Stimulated activated CD8-positive, alpha-beta memory T cell treated with anti-CD3 and anti-CD28 coated beads, Interleukin-7, amount 100 ng/mL, for 4 hours (primary cell): ENCODE measurements at regions not wholly inside any gene's neighbourhood (a gene's known extent, or its start where the extent isn't known, plus 50 kb on each side); places are given as distances from the start of the nearest gene placed in this dataset.
"Not testable (repeated sequence)": the region's sequence is repeated elsewhere in the genome, so short reads cannot be mapped to it uniquely, and the experiment has no call there.

Experiments used
- DNase-seq, 2 donors: peaks; one replicate each; pipeline ENCODE4 v3.0.0-alpha.2; 2020; ENCODE audit warnings: low read depth in 2 of 2

DNA sequence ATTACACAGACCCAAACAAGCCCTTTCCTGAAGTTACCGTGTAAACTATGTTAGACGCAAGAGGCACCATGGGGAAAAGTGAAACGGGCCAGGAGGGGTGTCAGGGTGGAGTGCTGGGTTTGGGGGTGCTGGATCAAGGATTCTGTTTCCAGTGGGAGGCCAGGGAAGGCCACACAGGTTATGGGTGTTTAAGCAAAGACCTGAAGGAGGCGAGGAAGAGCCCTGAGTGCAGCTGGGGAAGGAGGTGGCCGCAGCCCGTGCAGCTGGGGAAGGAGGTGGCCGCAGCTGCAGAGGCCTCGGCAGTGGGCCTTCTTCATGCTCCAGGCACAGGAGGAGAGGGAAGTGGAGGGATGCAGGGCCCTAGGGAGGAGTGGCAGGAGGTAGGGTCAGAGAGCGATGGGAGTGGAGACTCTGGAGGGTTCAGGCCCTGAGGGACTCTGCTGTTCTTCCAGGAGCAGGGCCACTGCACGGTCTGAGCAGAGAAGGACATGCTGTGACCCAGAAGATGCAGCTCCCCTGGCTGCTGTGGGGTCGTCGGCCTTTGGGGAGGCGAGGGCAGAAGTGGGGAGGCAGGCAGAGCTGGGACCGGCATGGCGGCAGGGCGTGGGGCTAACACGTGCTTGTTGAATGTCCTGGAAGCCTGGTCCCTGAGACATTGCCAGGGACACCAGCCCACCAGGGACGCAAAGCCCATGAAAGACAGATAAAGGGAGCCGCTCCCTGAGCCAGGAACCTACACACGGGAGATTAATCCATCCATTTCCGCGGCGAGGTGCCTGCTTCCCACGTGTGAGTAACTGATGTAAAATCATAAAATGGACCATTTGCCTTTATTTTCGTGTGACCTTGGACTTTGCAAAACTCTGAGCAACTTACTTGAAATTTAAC, 1049.1 kb downstream of the BRD1 start:
- no peak for DNase-seq

DNA sequence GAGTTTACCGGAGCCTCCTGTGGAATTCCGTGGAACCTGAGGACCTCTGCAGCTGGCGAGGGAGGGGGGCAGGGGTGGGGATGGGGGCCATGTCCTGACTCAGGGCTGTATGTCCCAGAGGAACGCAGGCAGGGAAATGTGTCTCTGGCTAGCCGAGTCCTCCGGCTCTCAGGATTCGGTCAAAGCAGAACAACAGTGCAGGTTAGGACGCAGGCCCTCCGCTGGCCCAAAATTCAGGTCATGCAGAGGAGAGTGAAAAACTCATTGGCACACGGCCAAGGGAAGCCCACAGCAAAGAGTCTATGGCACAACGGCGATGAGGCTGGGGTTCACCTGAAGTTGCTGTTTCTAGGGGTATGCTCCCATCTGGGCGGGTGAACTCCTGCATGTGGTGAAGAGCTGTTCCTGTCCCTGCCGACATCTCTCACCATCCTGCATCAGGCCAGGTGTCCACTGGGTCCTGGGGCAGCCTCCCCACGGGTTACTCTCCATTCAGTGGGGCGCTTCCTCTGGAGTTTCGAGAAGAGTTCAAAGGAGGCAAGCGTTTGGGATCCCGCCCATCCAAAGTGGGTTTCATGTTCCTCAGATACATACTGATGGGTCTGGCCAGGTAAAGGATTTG, 1055.3 kb downstream of the BRD1 start:
- DNase-seq = no peak

DNA sequence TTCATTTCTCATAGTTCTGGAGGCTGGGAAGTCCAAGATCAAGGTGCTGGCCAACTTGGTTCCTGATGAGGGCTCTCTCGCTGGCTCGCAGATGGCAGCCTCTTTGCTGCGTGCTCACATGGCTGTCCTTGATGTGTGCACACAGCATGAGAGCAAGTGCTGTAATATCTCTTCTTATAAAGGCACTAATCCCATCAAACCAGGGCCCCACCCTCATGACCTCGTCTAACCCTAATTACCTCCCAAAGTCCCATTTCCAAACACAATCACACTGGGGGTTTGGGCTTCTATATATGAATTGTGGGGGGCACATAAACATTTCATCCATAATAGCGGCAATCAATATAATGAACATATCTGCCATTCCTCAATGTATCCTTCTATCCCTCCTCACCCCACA, 1062.1 kb downstream of the BRD1 start:
- no peak for DNase-seq

DNA sequence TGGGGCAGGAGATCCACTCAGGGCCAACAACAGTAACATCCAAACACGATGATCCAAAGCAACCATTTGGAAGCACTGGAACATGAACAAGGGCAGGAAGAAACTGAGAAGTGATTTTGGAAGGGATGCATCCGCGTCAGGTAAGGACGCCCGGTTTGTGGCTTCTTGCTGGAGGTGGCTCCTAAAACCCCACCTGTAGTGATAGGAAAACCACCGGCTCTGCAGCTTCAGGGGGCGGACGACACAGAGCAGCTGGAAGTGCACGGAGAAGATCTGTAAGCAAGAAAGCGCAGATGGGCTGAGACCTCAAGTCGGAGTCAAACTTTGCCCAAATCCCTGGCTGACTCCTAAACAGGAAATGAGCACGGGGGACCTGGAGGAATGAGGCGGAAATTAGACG, 1066.1 kb downstream of the BRD1 start:
- no peak for DNase-seq

DNA sequence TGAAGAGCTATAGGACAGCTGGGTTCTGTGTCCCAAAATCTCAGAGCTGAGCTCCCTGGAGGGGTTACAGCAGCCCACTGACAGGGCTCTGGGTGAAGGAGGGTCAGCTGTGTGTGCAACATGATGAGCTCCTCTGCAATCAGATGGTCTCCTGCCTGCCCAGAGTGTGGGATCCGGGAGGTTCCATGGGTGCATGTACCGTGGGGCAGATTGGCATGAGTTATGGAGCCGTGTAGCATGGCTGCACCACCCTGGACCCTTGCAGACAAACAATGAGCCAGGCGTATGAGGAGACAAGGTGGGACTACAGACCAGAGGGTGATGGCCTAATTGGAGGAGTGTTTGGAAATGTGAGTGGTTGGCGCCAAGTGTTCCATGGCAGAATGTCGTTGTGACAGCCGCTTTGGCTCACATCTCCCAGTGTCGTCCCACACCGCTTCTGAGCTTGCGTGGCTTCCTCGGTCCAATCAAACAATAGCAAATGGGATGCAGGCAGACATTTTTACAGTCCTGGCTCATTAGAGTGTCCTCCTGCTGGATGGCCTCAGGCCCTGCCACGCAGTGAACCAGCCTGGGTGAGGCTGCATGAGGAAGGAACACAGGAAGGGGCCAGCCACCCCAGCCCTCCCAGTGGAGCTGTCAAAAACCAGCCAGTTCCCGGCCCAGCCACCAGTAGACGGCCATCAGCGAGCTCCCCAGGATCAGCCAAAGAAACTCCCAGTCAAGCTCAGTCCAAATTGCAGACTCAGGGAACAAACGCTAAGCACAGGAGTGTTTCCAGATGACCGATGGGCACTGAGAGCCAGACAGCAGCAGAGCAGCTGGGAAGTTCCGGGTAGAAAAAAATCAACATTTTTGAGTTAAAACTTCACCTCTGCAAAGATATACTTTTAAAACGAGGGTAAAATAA, 1066.9 kb downstream of the BRD1 start:
- DNase-seq = no peak

DNA sequence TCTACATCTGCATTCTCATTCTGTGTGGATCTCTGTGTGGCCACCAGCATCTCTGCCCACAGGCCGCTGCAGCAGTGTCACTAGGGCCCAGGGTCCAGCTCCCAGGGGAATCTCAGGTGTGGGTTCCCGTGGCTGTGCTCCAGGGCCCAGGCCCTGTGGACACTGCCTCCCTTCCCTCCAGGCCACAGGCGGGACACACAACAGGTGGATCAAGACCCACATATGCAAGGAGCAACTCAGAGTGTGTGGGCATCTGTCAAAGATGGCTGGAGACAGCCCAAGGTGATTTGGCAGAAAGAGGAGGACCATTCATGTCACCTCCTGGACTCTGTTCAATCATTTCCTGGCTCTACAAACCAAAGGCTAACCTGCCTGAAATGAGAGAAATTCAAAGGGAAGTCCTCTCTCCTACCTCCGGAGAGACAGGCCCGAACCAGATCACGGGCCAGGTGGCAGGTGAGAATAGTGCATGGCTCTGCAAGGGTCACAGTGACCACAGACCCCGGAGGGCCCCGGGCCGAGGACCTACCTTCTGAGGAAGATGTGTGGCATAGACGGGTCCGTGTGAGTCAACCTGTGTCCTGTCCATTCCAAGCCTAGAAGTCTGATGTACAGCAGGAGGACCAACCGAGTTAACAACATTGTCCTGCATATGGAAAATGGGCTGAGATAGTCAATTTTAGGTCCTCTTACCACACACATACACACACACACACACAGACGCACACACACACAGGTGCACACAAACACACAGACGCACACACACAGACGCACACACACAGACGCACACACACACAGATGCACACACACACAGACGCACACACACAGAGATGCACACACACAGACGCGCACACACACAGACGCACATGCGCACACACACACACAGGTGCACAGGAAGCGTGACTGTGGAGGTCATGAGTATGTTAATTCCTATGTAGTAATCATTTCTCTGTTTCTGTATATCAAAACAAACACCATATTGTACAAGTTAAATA, 1068.5 kb downstream of the BRD1 start:
- no peak for DNase-seq

DNA sequence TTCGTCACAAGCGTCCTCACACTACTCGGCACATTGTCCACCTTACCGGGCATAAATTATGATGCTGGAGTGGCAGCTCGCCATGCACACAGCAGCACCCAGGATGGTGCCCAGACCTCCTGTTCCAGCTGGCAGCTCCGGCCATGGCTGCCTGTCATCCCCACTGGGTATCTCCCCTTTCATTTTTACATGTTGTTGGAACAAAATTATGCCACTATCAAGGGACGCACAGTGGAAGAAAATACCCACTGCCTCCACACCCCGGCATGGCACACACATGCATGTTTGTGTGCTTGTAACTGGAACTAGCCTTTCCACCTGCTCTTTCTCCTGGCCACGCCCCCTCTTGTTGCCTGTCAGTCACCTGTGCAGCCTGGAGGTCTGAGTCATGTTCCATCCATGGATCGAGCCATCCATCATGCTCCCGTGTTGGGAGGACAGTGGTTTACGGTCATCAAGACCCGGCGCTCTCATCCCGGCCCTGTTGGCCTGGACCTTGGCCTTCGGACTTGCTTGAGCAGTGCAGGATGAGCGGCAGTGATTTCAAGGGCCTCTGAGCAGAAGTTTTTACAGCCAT, 1069.6 kb downstream of the BRD1 start:
- DNase-seq = no peak

DNA sequence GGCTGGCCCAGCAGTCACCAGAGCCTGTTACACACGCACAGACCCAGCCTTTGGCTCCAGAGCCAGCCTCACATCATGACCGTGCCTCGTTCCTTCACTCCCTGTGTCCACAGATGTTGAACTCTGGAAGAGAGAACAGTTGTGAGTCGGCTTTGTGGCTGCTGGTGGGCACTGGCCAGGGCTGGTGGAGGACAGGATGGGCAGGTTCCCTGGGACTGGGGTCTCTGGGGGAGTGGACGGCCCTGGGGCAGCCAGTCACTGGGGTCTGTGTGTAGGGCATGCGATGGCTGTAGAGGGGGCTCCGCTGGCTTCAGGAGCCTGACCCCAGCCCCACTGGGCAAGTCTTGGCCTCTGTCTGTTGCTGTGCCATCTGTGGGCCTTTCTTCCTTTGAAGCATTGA, 1070.1 kb downstream of the BRD1 start:
- no peak for DNase-seq

DNA sequence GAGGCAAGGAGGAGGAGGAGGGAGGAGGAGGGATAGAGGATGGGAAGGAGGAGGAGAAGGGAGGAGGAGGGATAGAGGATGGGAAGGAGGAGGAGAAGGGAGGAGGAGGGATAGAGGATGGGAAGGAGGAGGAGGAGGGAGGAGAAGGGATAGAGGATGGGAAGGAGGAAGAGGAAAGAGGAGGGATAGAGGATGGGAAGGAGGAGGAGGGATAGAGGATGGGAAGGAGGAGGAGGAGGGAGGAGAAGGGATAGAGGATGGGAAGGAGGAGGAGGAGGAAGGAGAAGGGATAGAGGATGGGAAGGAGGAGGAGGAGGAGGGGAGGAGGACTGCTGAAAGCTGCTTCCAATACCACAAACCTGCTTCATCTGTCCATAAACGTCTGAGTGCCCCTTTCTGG, 1070.5 kb downstream of the BRD1 start:
- DNase-seq = not testable (repeated sequence)

DNA sequence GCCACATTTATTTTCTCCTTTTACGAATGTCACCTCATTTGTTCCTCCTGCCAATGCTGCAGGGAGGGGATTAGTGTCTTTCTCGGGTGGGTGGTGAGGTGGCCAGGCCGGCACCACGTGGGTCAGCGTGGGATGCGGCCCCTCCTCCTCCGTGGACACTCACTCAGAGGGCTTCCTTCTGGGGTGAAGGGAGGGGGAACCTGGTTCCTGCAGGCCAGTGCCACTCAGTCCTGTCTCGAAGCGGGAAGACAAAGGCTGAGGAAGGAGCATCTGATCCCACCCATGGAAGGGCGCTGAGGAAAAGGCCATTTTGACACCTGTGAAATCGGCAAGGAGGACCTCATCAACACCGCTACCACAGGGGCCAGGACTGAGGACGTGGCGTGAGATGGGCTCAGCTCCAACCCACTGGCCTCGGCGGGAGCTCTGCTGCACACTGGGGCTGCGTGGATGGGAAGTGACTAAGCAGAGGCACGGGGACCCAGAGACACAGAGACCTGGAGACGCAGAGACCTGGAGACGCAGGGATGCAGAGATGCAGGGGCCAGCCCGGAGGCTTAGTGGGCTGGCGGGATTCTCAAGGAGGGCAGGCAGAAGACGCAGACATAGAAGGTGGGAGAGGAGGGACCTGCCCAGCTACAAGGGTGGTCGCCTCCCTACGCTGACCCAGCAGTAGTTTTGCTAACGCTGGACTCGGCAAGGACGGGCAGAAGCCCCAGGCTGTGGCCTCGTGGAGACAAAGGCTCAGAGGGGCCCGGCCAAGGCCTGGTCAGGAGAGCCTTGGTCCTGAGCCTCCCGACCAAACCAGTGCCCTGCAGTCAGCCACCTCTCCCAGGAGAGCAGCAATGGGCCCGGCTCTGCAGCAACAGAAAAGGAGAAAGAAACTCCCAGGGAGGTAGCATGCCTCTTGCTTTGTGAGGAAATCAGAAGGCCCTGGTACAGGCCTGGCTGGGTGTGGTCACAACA, 1071.2 kb downstream of the BRD1 start:
- DNase-seq = no peak

DNA sequence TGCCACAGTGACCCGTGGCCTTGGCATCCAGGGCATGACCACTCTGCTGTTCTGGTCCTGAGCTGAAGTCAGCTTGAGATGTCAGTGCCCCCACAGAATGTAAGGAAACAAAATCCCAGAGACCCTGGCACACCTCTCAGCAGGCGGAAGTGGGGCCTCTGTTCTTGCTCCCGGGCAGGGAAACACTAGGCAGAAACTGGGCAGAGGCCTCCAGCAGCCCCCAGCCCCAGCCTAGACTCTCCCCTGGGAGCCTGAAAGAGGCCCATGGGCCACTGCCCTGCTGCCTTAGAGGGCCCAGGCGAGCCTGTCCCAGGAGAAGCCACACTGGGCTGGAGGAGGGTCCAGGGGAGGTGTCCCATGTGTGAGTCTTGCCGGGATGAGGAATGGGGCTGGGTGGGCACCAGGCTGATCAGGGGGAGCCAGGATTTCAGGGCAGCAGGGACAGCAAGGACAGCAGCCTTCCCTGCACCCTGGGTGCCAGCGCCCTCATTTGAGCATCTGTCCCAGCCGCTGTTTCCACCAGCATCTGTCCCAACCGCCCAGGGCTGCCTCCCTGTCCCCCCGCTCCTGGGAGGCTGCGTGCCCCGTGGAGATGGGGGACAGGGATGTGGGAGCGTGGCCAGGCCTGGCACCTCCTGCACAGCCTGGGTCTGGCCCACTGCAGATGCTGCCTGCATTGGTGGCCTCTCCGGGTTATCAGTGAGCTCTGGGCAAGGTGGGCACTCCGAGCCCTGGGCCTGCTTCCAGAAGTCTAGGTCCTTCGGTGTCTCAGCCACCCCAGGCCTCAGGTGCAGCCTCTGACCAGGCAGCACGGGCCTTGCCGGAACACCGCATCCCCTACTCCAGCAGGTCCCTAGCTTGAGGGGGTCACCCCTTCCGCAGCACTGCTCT, 1072.4 kb downstream of the BRD1 start:
- no peak for DNase-seq

DNA sequence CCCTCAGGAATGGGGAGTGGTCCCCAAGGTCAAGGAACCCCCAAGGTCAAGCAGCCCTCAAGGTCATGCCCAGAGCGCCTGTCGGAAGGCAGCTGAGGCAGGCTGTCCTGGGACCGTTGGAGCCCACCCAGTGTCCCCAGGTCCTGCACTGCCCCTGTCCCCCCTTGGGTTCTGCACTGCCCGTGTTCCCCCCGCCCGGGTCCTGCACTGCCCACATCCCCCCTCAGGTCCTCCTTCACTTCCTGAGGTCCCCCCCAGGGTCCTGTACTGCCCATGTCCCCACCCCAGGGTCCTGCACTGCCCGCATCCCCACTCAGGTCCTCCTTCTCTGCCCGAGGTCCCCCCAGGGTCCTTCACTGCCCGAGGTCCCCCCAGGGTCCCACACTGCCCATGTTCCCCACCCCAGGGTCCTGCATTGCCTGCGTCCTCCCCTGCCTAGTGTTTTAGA, 1073.0 kb downstream of the BRD1 start:
- DNase-seq = no peak

DNA sequence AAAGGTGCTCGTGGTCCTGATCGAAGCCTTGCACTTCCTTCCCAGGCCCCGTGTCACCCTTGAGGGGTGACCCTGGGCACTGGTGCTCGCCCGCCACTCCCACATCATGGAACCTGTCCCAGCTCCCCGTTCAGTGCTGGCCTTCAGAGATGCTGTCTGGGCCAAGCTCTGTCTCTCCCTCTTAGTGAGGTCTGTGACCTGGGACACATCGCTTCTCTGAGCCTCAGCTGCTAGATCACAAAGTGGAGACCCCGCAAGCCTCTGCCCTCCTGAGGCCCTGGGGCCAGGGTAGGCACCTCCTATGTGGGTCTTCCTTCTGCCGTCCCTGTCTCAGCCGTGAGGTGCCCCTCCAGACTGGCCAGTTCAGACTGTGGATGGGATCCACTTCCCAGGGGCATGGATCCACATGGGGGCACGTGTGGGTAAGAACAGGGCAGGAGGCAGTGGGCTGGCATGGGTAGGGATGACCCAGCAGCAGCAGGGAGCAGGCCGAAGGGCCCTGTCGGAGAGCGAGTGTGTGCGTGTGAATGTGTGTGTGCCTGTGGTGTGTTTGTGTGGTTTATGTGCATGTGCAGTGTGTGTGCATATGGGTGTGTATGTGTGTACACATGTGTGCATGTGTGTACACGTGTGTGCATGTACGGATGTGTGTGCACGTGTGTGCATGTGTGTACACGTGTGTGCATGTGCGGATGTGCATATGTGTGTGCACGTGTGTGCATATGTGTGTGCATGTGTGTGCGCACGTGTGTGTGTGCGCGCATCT, 1073.7 kb downstream of the BRD1 start:
- no peak for DNase-seq

DNA sequence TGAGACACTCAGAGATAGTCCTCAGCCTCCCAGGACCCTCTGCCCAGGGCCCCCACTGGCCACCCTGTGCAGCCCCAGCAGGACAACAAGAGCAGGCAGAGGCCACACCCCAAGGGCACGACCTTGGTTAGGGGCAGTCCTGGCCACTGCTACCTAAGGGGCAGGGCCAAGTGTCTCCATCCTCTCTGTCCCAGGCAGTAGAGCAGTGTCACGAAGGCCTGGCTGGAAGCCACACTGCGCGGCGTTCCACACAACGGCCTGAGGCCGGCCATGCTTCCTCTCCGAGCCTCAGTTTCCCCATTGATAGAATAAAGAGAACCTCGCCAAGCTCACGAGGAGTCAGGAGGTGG, 1074.3 kb downstream of the BRD1 start:
- DNase-seq = no peak

DNA sequence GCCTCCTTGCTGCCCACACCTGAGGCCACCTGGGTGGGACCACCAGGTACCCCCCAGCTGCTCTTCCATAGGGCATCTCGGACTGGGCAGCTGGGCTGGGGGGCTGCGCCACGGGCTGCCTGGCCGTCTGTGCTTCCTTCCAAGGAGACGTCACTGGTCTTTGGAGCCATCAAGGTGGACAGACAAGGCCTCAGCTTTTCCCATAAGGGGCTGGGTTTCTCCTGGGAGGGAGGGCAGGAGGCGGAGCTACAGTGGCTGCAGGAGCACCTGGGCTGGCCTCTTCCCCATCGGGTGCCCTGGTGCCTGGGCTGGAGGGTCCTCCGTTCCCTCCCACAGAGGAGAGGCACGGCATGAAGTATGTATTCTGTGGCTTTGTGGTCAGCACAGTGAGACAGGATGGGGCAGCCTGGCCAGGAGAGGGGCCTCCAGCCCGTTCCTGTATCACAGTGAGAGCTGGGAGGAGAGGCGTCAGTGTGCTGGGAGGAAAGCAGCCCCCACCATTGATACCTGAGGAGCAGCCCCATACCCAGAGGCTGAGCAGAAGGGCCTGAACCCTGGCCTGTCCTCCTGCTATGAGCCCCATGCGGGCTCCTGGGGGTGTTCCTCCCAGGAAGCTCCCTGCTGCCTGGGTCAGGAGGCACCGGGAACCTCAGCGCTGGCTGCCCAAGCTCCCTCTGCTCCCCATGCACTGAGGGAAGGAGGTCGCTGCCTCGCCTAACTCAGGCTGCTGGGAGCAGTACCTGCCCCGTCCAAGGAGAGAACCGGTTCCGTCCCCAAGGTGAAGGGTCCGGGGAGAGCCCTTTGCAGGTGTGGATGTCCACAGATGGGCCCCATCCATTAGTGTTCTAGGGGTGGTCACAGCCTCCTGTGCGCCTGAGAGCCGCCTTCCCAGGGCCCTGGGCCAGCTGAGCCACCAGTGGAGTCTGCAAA, 1075.0 kb downstream of the BRD1 start:
- DNase-seq = no peak

DNA sequence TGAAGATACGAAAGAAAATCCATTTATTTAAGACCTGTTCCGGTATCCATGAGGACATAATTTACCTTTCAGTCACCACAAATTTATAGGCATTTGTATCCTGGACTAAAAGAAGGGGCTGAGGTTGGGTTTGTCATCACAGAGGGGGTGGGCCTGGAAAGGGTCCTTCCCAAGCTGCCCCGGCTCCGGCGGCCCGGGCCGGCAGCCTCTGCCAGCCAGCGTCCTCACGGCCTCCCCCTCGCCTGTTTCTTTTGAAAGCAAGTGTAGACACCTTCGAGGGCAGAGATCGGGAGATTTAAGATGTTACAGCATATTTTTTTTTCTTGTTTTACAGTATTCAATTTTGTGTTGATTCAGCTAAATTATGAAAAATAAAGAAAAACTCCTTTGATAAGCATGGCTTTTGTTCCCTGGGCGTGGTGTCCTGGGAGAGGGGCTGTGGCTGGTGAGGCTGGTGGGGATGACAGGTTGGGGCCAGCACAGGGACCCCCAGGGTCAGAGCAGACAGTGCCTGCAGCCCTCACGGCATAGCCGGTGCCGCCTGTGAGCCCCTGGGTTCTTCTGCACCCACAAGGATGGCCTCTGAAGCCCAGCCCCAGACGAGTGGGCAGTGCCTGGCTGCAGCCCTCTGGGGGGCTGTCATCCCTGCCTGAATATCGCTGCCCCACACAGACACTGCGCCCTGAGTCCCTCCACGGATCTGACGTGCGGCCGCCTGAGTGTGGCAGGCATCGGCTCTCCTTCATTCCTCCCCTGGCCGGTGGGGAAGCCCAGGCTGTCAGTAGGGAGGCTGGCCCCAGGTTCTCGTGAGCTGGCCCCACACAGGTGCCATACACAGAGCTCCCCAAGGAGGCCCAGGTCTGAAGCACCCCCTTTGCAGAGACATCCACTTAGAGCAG, 1075.9 kb downstream of the BRD1 start:
- no peak for DNase-seq
